T-cell (primary cell): ENCODE measurements at regions not wholly inside any gene's neighbourhood (a gene's known extent, or its start where the extent isn't known, plus 50 kb on each side); places are given as distances from the start of the nearest gene placed in this dataset.

Experiments used
- ATAC-seq, 4 experiments: fragments of 200-7000 bp in 3 of 4; fragments of 150-1000 bp in 1 of 4; cut with Tn5 transposase; replicated peaks in 1 of 4; 1 replicate in 3 of 4; 2 replicates in 1 of 4; pipeline ENCODE4 v1.10.0; 2021; ENCODE audit warnings: moderate library complexity in 3 of 4, mild to moderate bottlenecking in 2 of 4, moderate number of reproducible peaks in 1 of 4
- CTCF ChIA-PET, 2 donors: fragments of 300-600 bp; sonication (Branson Sonifier 250); formaldehyde crosslinking; loops; one replicate each; lab custom pipeline; 2022; ENCODE audit warnings: antibody characterized with exemption in 2 of 2; lab: Charles Lee
- POLR2A ChIA-PET, 2 donors: fragments of 300-600 bp; sonication (Branson Sonifier 250); formaldehyde crosslinking; loops; one replicate each; lab custom pipeline; 2022; ENCODE audit warnings: antibody characterized with exemption in 2 of 2; lab: Charles Lee
- DNase-seq, 35 experiments: peaks; one replicate each; pipeline versions ENCODE4 v3.0.0 to v3.0.0-alpha.2; 2013 to 2023
- H3K27ac ChIP-seq: one replicate; pipeline ENCODE4 v1.5.1; 2013; ENCODE audit warnings: low read length
- H3K27me3 ChIP-seq, 2 experiments: replicated peaks in 1 of 2; 1 replicate in 1 of 2; 2 replicates in 1 of 2; pipeline versions ENCODE4 v1.6.1 to v1.7.0; 2013; ENCODE audit warnings: low read length in 1 of 2, mixed read lengths in 1 of 2; ENCODE audit not compliant: control insufficient read depth in 2 of 2, insufficient read depth in 2 of 2; ENCODE audit errors: extremely low read depth in 1 of 2
- H3K36me3 ChIP-seq, 2 donors: 1 replicate in 1 of 2; 2 replicates in 1 of 2; pipeline versions ENCODE4 v1.6.1 to v1.7.0; 2013; ENCODE audit warnings: low read length in 1 of 2; ENCODE audit not compliant: control insufficient read depth in 2 of 2, insufficient read depth in 1 of 2; ENCODE audit errors: extremely low read depth in 1 of 2
- H3K4me1 ChIP-seq, 2 experiments: 1 replicate in 1 of 2; 2 replicates in 1 of 2; pipeline versions ENCODE4 v1.6.1 to v1.7.0; 2013; ENCODE audit warnings: low read length in 2 of 2, mixed read lengths in 1 of 2; ENCODE audit not compliant: insufficient read depth in 2 of 2, control insufficient read depth in 1 of 2; ENCODE audit errors: extremely low read depth in 1 of 2
- H3K4me3 ChIP-seq, 2 donors: 1 replicate in 1 of 2; 2 replicates in 1 of 2; pipeline versions ENCODE4 v1.5.1 to v1.7.0; 2013; ENCODE audit warnings: mild to moderate bottlenecking in 2 of 2, low read length in 1 of 2, moderate library complexity in 1 of 2; ENCODE audit not compliant: control insufficient read depth in 1 of 2; ENCODE audit errors: extremely low read depth in 1 of 2
- H3K9me3 ChIP-seq: 2 replicates; pipeline ENCODE4 v1.7.0; 2013
- H3K27ac Mint-ChIP-seq, 2 donors: one replicate each; pipeline ENCODE4 v1.8.0; 2020 to 2021; ENCODE audit warnings: mild to moderate bottlenecking in 2 of 2, mixed read lengths in 2 of 2
- H3K27me3 Mint-ChIP-seq, 2 donors: one replicate each; pipeline ENCODE4 v1.8.0; 2021 to 2022; ENCODE audit warnings: mixed read lengths in 2 of 2
- H3K36me3 Mint-ChIP-seq: one replicate; pipeline ENCODE4 v1.8.0; 2021; ENCODE audit warnings: mixed read lengths
- H3K4me1 Mint-ChIP-seq, 3 donors: one replicate each; pipeline ENCODE4 v1.8.0; 2020 to 2022; ENCODE audit warnings: mixed read lengths in 3 of 3, mild to moderate bottlenecking in 1 of 3
- H3K4me3 Mint-ChIP-seq, 3 donors: one replicate each; pipeline ENCODE4 v1.8.0; 2020 to 2022; ENCODE audit warnings: mild to moderate bottlenecking in 3 of 3, mixed read lengths in 3 of 3, moderate library complexity in 3 of 3
- H3K9me3 Mint-ChIP-seq, 3 donors: one replicate each; pipeline ENCODE4 v1.8.0; 2020 to 2022; ENCODE audit warnings: mixed read lengths in 3 of 3
- WGBS: methylation state at CpG from one replicate; pipeline ENCODE4 v1.1.5; 2013; ENCODE audit warnings: missing lambda C conversion rate; ENCODE audit not compliant: insufficient coverage; 5-methylcytosine and 5-hydroxymethylcytosine counted together

GRCh38 chr18:34084635-34085034 is 140.1 kb downstream of the NOL4 start:
- Mint-ChIP-seq H3K4me3 (no peak overlapping the region), H3K27me3 (no peaks in the 10 kb centered on the region), H3K27ac (no peak overlapping the region), H3K36me3 (no peaks in the 10 kb centered on the region), H3K4me1 (no peaks in the 10 kb centered on the region), H3K9me3 (peaks cover under 1 to 7% (median 6%) of the 10 kb centered on the region in 3 donors)
- WGBS, result no CpG with 5 or more reads among the region's 2 CpGs
- POLR2A ChIA-PET, result interaction anchor here in 1 of 2 donors (0.7 kb wide), 1 partner anchor 551 kb away, joined by 3 read pairs; no protein-coding TSS in a partner anchor
- H3K4me3 ChIP-seq, result no peak overlapping the region
- CTCF ChIA-PET, result no interaction called here
- ATAC-seq (no peak), DNase-seq (no peak)
- H3K27ac ChIP-seq, result no peak overlapping the region
- H3K36me3 ChIP-seq, result no peaks in the 10 kb centered on the region
- H3K4me1 ChIP-seq, result no peaks in the 10 kb centered on the region
- H3K27me3 ChIP-seq, result no peaks in the 10 kb centered on the region
- no peaks in the 10 kb centered on the region for H3K9me3 ChIP-seq

- DNase-seq, result no peak
- 100% methylated on average over 4 of the region's 9 CpGs for WGBS
- no peaks in the 10 kb centered on the region for H3K36me3 ChIP-seq
- ChIA-PET POLR2A (no interaction called here), CTCF (no interaction called here)
- H3K9me3 Mint-ChIP-seq, result peaks cover 3 to 7% (median 7%) of the 10 kb centered on the region in 3 donors
- no peak for ATAC-seq
- H3K4me1 Mint-ChIP-seq, result no peaks in the 10 kb centered on the region
- H3K4me3 Mint-ChIP-seq, result no peak overlapping the region
- no peaks in the 10 kb centered on the region for H3K36me3 Mint-ChIP-seq
- no peak overlapping the region for H3K27ac Mint-ChIP-seq
- H3K9me3 ChIP-seq, result no peaks in the 10 kb centered on the region
- no peaks in the 10 kb centered on the region for H3K27me3 ChIP-seq
- H3K27me3 Mint-ChIP-seq, result no peaks in the 10 kb centered on the region
- H3K4me3 ChIP-seq, result no peak overlapping the region
- H3K4me1 ChIP-seq, result no peaks in the 10 kb centered on the region
- no peak overlapping the region for H3K27ac ChIP-seq
Observed at GRCh38 chr18:34083910-34084535, 140.7 kb downstream of the NOL4 start.

GRCh38 chr18:34077599-34077998 is 147.1 kb downstream of the NOL4 start:
- Histone ChIP-seq H3K9me3 (no peaks in the 10 kb centered on the region), H3K27ac (no peak overlapping the region), H3K4me3 (no peak overlapping the region), H3K36me3 (no peaks in the 10 kb centered on the region), H3K27me3 (no peaks in the 10 kb centered on the region), H3K4me1 (no peaks in the 10 kb centered on the region)
- no peaks in the 10 kb centered on the region for H3K4me1 Mint-ChIP-seq
- CTCF ChIA-PET, result no interaction called here
- H3K4me3 Mint-ChIP-seq, result no peak overlapping the region
- ATAC-seq (no peak), DNase-seq (no peak)
- no peak overlapping the region for H3K27ac Mint-ChIP-seq
- POLR2A ChIA-PET, result no interaction called here
- H3K9me3 Mint-ChIP-seq, result peaks cover 3 to 7% (median 6%) of the 10 kb centered on the region in 3 donors
- H3K27me3 Mint-ChIP-seq, result no peaks in the 10 kb centered on the region
- H3K36me3 Mint-ChIP-seq, result no peaks in the 10 kb centered on the region

- Histone ChIP-seq H3K27me3 (no peaks in the 10 kb centered on the region), H3K9me3 (no peaks in the 10 kb centered on the region), H3K36me3 (no peaks in the 10 kb centered on the region), H3K4me1 (no peaks in the 10 kb centered on the region), H3K27ac (no peak overlapping the region), H3K4me3 (no peak overlapping the region)
- Mint-ChIP-seq H3K4me3 (no peak overlapping the region), H3K9me3 (peaks cover 3 to 7% (median 6%) of the 10 kb centered on the region in 3 donors), H3K36me3 (no peaks in the 10 kb centered on the region), H3K4me1 (no peaks in the 10 kb centered on the region), H3K27me3 (no peaks in the 10 kb centered on the region), H3K27ac (no peak overlapping the region)
- ATAC-seq (no peak), DNase-seq (no peak)
- POLR2A ChIA-PET, result no interaction called here
- WGBS, result 60% methylated on average over 1 of the region's 10 CpGs
- CTCF ChIA-PET, result no interaction called here
Observed at GRCh38 chr18:34075963-34076860, 148.5 kb downstream of the NOL4 start.

DNA sequence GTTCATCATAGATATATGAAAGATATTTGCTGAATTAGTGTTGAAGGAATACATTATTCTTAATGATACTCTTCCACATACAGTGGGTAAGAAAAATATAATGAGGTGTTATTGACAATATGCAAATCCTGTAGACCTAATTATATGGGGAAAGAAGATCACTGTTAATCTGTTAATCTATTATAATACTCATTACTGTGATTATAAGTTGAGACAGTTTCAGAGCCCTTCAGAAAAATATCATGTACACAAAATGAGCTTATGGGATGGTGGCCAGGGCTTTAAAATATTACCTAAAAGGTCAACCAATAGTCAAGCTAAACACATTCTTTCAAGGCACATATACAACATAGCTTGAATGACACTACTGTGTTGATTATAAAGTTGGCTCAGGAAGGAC is 163.5 kb downstream of the NOL4 start:
- no peaks in the 10 kb centered on the region for H3K9me3 ChIP-seq
- no peaks in the 10 kb centered on the region for H3K27me3 ChIP-seq
- peaks cover 15 to 22% (median 20%) of the 10 kb centered on the region in 3 donors for H3K9me3 Mint-ChIP-seq
- no peaks in the 10 kb centered on the region for H3K27me3 Mint-ChIP-seq
- no peak overlapping the region for H3K27ac ChIP-seq
- ATAC-seq (no peak), DNase-seq (no peak)
- H3K4me1 Mint-ChIP-seq, result no peaks in the 10 kb centered on the region
- H3K4me1 ChIP-seq, result no peaks in the 10 kb centered on the region
- no peak overlapping the region for H3K4me3 Mint-ChIP-seq
- H3K27ac Mint-ChIP-seq, result no peak overlapping the region
- no peaks in the 10 kb centered on the region for H3K36me3 Mint-ChIP-seq
- no peaks in the 10 kb centered on the region for H3K36me3 ChIP-seq
- H3K4me3 ChIP-seq, result no peak overlapping the region
- ChIA-PET POLR2A (no interaction called here), CTCF (no interaction called here)

GRCh38 chr18:34055227-34055626 is 169.5 kb downstream of the NOL4 start:
- no peaks in the 10 kb centered on the region for H3K4me1 ChIP-seq
- no peaks in the 10 kb centered on the region for H3K9me3 ChIP-seq
- no peak overlapping the region for H3K27ac ChIP-seq
- Mint-ChIP-seq H3K36me3 (no peaks in the 10 kb centered on the region), H3K4me3 (no peak overlapping the region), H3K27ac (no peak overlapping the region), H3K9me3 (peaks cover 22 to 40% (median 28%) of the 10 kb centered on the region in 3 donors), H3K27me3 (no peaks in the 10 kb centered on the region), H3K4me1 (no peaks in the 10 kb centered on the region)
- WGBS, result no CpG with 5 or more reads among the region's 1 CpG
- ChIA-PET CTCF (no interaction called here), POLR2A (no interaction called here)
- no peaks in the 10 kb centered on the region for H3K27me3 ChIP-seq
- no peaks in the 10 kb centered on the region for H3K36me3 ChIP-seq
- ATAC-seq (no peak), DNase-seq (no peak)
- H3K4me3 ChIP-seq, result no peak overlapping the region
